CD4-positive, alpha-beta T cell treated with Interleukin-17A for 1 hour (primary cell): ENCODE measurements at regions not wholly inside any gene's neighbourhood (a gene's known extent, or its start where the extent isn't known, plus 50 kb on each side); places are given as distances from the start of the nearest gene placed in this dataset.

Experiments
- DNase-seq: peaks from one replicate; pipeline ENCODE4 v3.0.0-alpha.2; 2020

GRCh38 chr20:41879123-41879522 is 260.9 kb upstream of the CHD6 start:
- no peak for DNase-seq

GRCh38 chr20:41877911-41878310 is 259.7 kb upstream of the CHD6 start:
- no peak for DNase-seq

- no peak for DNase-seq
Observed at GRCh38 chr20:41874658-41875057, 256.5 kb upstream of the CHD6 start.

- DNase-seq = no peak
Observed at GRCh38 chr20:41872930-41873329, 254.8 kb upstream of the CHD6 start.

DNA sequence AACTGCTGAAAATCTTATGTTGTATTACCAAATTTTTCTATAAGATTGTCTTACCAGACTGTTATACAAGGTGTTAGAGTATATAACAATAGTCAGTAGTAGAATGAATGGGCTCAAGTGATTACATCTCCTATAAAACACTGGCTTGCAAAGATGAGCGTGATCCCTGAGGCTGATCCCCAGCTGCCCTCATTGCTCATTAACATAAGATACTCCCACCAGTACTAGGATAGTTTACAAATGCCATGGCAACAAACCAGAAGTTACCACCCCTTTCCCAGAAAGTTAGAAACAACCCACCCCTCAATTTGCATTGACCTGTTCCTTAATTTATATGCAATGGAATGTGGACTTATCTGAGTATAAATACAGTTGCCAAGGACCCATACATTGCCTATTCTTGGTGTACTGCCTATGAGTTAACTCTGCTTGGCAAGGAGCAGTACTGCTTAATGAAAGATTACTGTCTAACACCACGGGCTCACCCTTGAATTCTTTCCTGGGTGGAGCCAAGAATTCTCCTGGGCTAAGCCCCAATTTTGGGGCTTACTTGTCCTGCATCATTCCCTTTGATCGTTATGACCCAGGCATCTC is 252.8 kb upstream of the CHD6 start:
- no peak for DNase-seq

GRCh38 chr20:41869261-41869660 is 251.1 kb upstream of the CHD6 start:
- DNase-seq = no peak

GRCh38 chr20:41865938-41866337 is 247.8 kb upstream of the CHD6 start:
- no peak for DNase-seq

- no peak for DNase-seq
Observed at GRCh38 chr20:41862476-41862875, 244.3 kb upstream of the CHD6 start.

DNA sequence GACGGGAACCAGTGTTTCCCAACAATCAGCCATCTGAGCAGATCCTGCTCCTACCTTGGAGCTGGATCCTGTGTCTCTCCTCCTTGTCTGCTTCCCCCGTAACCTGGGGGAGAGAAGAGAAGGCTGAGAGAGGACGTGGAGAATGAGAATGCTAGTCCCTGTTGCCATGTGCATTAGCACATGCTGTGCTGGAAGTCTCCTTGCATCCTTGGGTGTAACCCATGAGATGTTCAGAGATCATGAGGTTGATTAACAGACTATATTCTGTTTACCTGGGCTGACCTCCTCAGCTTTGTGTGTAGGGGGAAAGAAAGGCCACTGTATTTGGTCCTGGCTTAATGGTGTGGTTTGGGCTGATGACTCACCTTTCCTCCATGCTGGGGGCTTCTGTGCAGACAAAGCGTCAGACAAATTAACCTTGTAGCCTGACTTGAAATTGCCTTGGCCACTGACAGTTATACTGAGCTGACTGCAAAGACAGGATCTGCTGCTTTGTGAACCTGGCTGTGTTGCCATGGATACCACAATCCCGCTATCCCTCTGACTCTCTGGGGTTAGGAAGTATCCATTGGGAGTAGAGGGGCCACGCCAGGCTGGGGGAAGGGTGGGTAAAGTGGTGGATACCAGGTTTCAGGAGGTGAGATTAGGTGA is 243.7 kb upstream of the CHD6 start:
- DNase-seq = no peak

DNA sequence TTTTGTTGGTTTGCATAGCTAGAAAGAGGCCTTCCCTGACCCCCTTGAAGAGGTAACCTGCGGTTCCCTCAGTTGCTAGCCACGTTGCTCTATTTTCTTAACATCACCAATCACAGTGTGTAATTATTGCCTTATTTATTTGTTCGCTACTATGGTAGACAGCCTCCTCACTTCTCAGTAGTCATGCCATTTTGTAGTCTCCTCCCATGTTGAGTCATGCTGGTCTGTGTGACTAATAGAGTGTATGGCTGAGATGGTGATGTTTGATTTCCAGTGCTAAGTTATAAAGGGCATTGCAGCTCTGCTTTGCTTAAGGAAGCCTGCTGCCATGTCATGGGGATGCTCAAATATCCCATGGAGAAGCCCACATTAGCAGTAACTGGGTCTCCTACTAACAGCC is 236.6 kb upstream of the CHD6 start:
- no peak for DNase-seq

DNA sequence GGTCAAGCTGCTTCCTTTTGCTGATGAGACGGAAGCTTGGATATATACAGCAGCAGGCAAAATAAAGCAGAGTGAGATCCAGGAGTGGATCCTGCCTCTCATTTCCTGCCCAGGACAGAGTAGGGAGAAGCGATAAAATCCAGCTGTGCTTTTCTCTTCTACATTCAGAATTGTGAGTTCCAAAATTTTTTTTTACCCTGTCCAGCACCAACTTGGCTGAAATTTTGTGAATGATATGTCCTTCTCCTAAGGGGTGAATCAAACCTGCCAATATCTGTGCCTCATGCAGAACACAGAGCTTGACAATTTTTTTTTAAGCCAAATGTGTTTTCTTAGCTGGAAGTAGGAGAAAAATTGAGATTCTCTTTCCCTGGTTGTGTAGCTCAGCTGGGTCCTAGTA is 235.6 kb upstream of the CHD6 start:
- DNase-seq = no peak

DNA sequence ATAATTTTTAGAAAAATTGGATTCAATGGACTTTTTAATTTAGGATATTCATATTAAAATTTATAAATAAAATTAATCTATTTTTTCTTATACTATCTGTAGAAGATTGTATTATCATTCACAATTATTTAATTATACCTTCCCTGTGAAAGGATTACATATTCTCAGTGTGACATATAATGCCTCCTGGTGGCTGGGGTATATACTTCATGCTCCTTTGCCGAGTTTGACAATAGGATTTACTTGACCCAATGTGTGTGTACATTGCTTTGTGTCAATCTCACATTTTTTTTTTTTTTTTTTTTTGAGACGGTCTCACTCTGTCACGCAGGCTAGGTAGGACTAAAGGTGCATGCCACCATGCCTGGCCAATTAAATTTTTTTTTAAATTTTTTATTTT is 230.0 kb upstream of the CHD6 start:
- DNase-seq = no peak

DNA sequence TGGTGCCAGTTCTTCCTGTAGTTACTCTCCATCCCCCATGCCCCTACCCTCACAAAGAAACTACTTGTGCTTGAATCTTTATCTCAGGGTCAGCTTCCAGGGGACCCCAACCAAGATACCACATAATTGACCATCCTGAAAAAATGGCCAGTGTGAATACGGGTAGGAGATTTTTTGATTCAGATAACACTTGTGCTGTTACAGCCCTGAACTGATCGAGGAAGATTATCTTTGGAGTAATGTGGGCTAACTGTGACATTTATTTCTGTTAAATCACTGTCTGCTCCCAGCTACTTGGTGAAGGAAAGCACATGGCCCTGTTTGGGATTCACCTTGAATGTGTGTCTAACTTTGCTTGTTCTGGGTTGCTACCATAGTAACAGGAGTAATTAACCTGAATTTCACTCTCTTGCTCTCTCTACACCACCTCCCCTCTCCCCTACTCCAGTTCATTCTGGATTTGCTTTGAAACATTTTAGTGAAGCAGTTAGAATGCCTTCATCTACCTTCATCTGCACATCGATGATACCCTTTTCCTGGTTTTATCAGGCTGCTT is 219.6 kb upstream of the CHD6 start:
- DNase-seq = no peak

- no peak for DNase-seq
Observed at GRCh38 chr20:41833739-41834138, 215.6 kb upstream of the CHD6 start.

DNA sequence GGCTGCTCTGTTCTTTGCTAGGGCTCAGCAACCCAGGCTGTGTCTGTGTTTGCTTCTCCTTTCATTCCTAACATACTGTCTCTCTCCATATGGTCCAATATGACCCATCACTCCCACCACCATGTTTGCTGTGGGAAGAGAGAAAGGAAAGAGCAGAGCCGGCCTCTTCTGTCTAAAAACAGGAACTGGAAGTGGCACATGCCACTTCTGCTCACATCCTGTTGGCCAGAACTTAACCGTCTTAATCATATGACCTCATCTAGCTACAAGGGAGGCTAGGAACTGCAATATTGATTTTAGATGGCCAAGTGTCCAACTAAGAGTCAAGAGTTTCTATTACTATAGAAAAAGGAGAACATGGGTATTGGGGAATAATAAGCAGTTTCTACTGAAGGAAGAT is 212.5 kb upstream of the CHD6 start:
- DNase-seq = no peak

- no peak for DNase-seq
Observed at GRCh38 chr20:41819436-41819835, 201.3 kb upstream of the CHD6 start.

GRCh38 chr20:41818991-41819390 is 200.8 kb upstream of the CHD6 start:
- no peak for DNase-seq

GRCh38 chr20:41818369-41818768 is 200.2 kb upstream of the CHD6 start:
- no peak for DNase-seq

- DNase-seq = no peak
Observed at GRCh38 chr20:41811456-41811855, 193.3 kb upstream of the CHD6 start.

- DNase-seq = no peak
Observed at GRCh38 chr20:41800040-41800439, 181.9 kb upstream of the CHD6 start.

GRCh38 chr20:41798930-41799502 is 180.8 kb upstream of the CHD6 start:
- no peak for DNase-seq

- DNase-seq = no peak
Observed at GRCh38 chr20:41786158-41786557, 168.0 kb upstream of the CHD6 start.

DNA sequence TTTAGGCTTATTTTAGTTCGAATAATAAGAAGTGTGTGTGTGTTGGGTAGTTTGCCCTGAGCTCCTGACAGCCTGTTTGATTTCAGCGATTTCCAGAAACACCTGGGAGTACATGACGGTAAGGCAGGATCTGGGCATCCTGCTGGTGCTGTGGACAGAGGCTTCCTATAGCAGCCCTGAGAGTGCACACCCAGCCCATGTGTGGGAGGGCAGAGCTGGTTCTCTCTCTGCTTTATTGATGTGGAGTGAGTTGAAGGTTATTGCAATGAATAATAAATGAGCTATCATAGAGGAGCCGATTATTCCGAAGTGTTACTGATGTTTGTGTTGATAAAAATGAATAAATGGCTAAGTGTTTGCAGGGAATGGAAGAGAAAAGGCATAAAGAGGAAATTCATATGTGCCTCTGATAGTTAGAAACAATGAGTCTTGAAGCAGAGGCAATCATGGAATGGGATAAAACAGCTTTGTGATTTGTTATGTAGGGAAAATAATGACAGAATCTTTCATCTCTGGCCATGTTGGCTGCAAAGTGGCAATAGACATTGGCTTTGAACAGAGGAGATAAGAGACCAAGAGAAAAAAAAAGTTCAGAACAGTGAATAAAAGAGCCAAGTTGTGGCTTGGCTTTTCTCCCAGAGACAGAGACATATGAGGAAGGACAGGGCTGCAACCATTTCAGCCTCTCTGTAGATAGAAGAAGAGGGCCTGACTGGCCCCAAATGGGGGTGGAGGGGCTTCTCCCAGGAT is 166.2 kb upstream of the CHD6 start:
- no peak for DNase-seq
